Erythroblast (primary cell): ENCODE measurements at regions not wholly inside any gene's neighbourhood (a gene's known extent, or its start where the extent isn't known, plus 50 kb on each side); places are given as distances from the start of the nearest gene placed in this dataset.

Source experiments
- GATA1 ChIP-seq: IDR thresholded peaks from 2 replicates; pipeline ENCODE4 v1.6.1; 2011; ENCODE audit warnings: low read depth, mild to moderate bottlenecking, control low read depth, low read length, moderate library complexity
- POLR2A ChIP-seq: IDR thresholded peaks from 2 replicates; pipeline ENCODE4 v1.6.1; 2011; ENCODE audit warnings: mild to moderate bottlenecking, low read length

GRCh38 chr2:187803816-187804215 lies 249.6 kb upstream of the TFPI start:
- TF ChIP-seq POLR2A (no peak), GATA1 (no peak)
